Left forelimb (tissue), 1 donor: ENCODE measurements at regions not wholly inside any gene's neighbourhood (a gene's known extent, or its start where the extent isn't known, plus 50 kb on each side); places are given as distances from the start of the nearest gene placed in this dataset.

Experiments
- DNase-seq: peaks from one replicate; pipeline ENCODE4 v3.0.0-alpha.2; 2018; ENCODE audit warnings: low spot score

GRCh38 chr2:129139380-129139779 is 820.7 kb upstream of the HS6ST1 start:
- no peak for DNase-seq

- no peak for DNase-seq
Observed at GRCh38 chr2:129142465-129142864, 823.8 kb upstream of the HS6ST1 start.

GRCh38 chr2:129144082-129144791 is 825.6 kb upstream of the HS6ST1 start:
- DNase-seq, result no peak

- no peak for DNase-seq
Observed at GRCh38 chr2:129152514-129152913, 827.0 kb upstream of the RAB6C start.

GRCh38 chr2:129160879-129161278 is 818.6 kb upstream of the RAB6C start:
- DNase-seq, result no peak

GRCh38 chr2:129164220-129164949 is 815.1 kb upstream of the RAB6C start:
- no peak for DNase-seq

GRCh38 chr2:129165006-129165405 is 814.5 kb upstream of the RAB6C start:
- DNase-seq, result no peak

- DNase-seq, result no peak
Observed at GRCh38 chr2:129167456-129167855, 812.0 kb upstream of the RAB6C start.

GRCh38 chr2:129170570-129170969 is 808.9 kb upstream of the RAB6C start:
- no peak for DNase-seq

GRCh38 chr2:129174143-129174542 is 805.3 kb upstream of the RAB6C start:
- DNase-seq, result no peak

GRCh38 chr2:129175051-129175450 is 804.4 kb upstream of the RAB6C start:
- DNase-seq, result no peak

- no peak for DNase-seq
Observed at GRCh38 chr2:129176375-129176774, 803.1 kb upstream of the RAB6C start.

- no peak for DNase-seq
Observed at GRCh38 chr2:129178356-129178755, 801.1 kb upstream of the RAB6C start.

GRCh38 chr2:129179199-129179598 is 800.3 kb upstream of the RAB6C start:
- no peak for DNase-seq

GRCh38 chr2:129180124-129180716 is 799.2 kb upstream of the RAB6C start:
- DNase-seq, result no peak

GRCh38 chr2:129181433-129181832 is 798.0 kb upstream of the RAB6C start:
- no peak for DNase-seq

- no peak for DNase-seq
Observed at GRCh38 chr2:129181963-129182362, 797.5 kb upstream of the RAB6C start.

- no peak for DNase-seq
Observed at GRCh38 chr2:129187343-129187742, 792.1 kb upstream of the RAB6C start.

GRCh38 chr2:129188451-129188850 is 791.0 kb upstream of the RAB6C start:
- DNase-seq, result no peak

- DNase-seq, result no peak
Observed at GRCh38 chr2:129189617-129190319, 789.7 kb upstream of the RAB6C start.

- DNase-seq, result no peak
Observed at GRCh38 chr2:129190494-129190893, 789.0 kb upstream of the RAB6C start.

- DNase-seq, result no peak
Observed at GRCh38 chr2:129191530-129191929, 787.9 kb upstream of the RAB6C start.

GRCh38 chr2:129192117-129192516 is 787.3 kb upstream of the RAB6C start:
- DNase-seq, result no peak
